Liver (tissue), 8 donors: ENCODE measurements at regions not wholly inside any gene's neighbourhood (a gene's known extent, or its start where the extent isn't known, plus 50 kb on each side); places are given as distances from the start of the nearest gene placed in this dataset.

Source experiments
- DNase-seq: peaks from one replicate; pipeline ENCODE4 v3.0.0-alpha.2; 2017; ENCODE audit warnings: low spot score
- H3K27ac ChIP-seq, 2 donors: one replicate each; pipeline ENCODE4 v1.7.0; 2013; ENCODE audit warnings: inconsistent platforms in 2 of 2, low read length in 2 of 2, control low read depth in 1 of 2, low read depth in 1 of 2, mild to moderate bottlenecking in 1 of 2
- H3K27me3 ChIP-seq, 4 donors: one replicate each; pipeline versions ENCODE4 v1.6.1 to v1.7.0; 2013; ENCODE audit warnings: low read length in 3 of 4, inconsistent platforms in 1 of 4, mild to moderate bottlenecking in 1 of 4, moderate library complexity in 1 of 4; ENCODE audit not compliant: control insufficient read depth in 4 of 4, insufficient read depth in 4 of 4
- H3K36me3 ChIP-seq, 4 donors: one replicate each; pipeline versions ENCODE4 v1.6.1 to v1.7.0; 2013; ENCODE audit warnings: low read length in 3 of 4, mild to moderate bottlenecking in 3 of 4, low read depth in 1 of 4, moderate library complexity in 1 of 4; ENCODE audit not compliant: control insufficient read depth in 4 of 4, insufficient read depth in 3 of 4
- H3K4me1 ChIP-seq, 4 donors: one replicate each; pipeline versions ENCODE4 v1.6.1 to v1.7.0; 2013; ENCODE audit warnings: low read length in 3 of 4, mild to moderate bottlenecking in 3 of 4, moderate library complexity in 1 of 4; ENCODE audit not compliant: control insufficient read depth in 4 of 4, insufficient read depth in 4 of 4
- H3K4me3 ChIP-seq, 3 donors: one replicate each; pipeline versions ENCODE4 v1.6.1 to v1.7.0; 2013; ENCODE audit warnings: low read length in 3 of 3, control low read depth in 1 of 3, low read depth in 1 of 3, mild to moderate bottlenecking in 1 of 3
- H3K9ac ChIP-seq, 2 donors: one replicate each; pipeline ENCODE4 v1.7.0; 2013; ENCODE audit warnings: low read length in 2 of 2, mild to moderate bottlenecking in 2 of 2, moderate library complexity in 2 of 2, control low read depth in 1 of 2, low read depth in 1 of 2
- H3K9me3 ChIP-seq, 4 donors: one replicate each; pipeline versions ENCODE4 v1.6.1 to v1.7.0; 2013; ENCODE audit warnings: low read length in 3 of 4; ENCODE audit not compliant: control insufficient read depth in 4 of 4
- ATF3 ChIP-seq: IDR thresholded peaks from 2 replicates; pipeline ENCODE4 v1.6.1; 2016; ENCODE audit warnings: antibody characterized with exemption
- CTCF ChIP-seq: fragments of 150-350 bp; IDR thresholded peaks from 2 replicates; pipeline ENCODE4 v1.5.1; 2017; ENCODE audit warnings: improper control_type of control experiment, low read depth, low read length; ENCODE audit not compliant: missing input control
- EGR1 ChIP-seq, 2 donors: IDR thresholded peaks; 2 replicates each; pipeline ENCODE4 v1.6.1; 2016 to 2018; ENCODE audit warnings: antibody characterized with exemption in 2 of 2, low read depth in 2 of 2
- FOXA1 ChIP-seq: IDR thresholded peaks from 2 replicates; pipeline ENCODE4 v1.6.1; 2016; ENCODE audit warnings: antibody characterized with exemption
- FOXA2 ChIP-seq: IDR thresholded peaks from 2 replicates; pipeline ENCODE4 v1.6.1; 2016; ENCODE audit warnings: antibody characterized with exemption
- GABPA ChIP-seq, 2 donors: IDR thresholded peaks in 1 of 2; conservative IDR thresholded peaks in 1 of 2; 2 replicates each; pipeline ENCODE4 v1.6.1; 2016; ENCODE audit warnings: antibody characterized with exemption in 2 of 2, mild to moderate bottlenecking in 1 of 2, moderate library complexity in 1 of 2
- HNF4A ChIP-seq, 2 donors: conservative IDR thresholded peaks; 2 replicates each; pipeline ENCODE4 v1.6.1; 2016; ENCODE audit warnings: antibody characterized with exemption in 2 of 2, mild to moderate bottlenecking in 2 of 2
- HNF4G ChIP-seq: IDR thresholded peaks from 2 replicates; pipeline ENCODE4 v1.6.1; 2016; ENCODE audit warnings: antibody characterized with exemption
- JUND ChIP-seq, 2 donors: IDR thresholded peaks; 2 replicates each; pipeline ENCODE4 v1.6.1; 2016; ENCODE audit warnings: antibody characterized with exemption in 2 of 2
- MAX ChIP-seq: IDR thresholded peaks from 2 replicates; pipeline ENCODE4 v1.6.1; 2016; ENCODE audit warnings: antibody characterized with exemption
- RAD21 ChIP-seq, 2 donors: IDR thresholded peaks; 2 replicates each; pipeline ENCODE4 v1.6.1; 2016; ENCODE audit warnings: antibody characterized with exemption in 2 of 2, mild to moderate bottlenecking in 2 of 2
- REST ChIP-seq: IDR thresholded peaks from 2 replicates; pipeline ENCODE4 v1.6.1; 2016; ENCODE audit warnings: antibody characterized with exemption, mild to moderate bottlenecking
- RXRA ChIP-seq, 2 donors: IDR thresholded peaks; 2 replicates each; pipeline ENCODE4 v1.6.1; 2017 to 2018; ENCODE audit warnings: antibody characterized with exemption in 2 of 2, mild to moderate bottlenecking in 1 of 2
- SP1 ChIP-seq: IDR thresholded peaks from 2 replicates; pipeline ENCODE4 v1.6.1; 2018; ENCODE audit warnings: antibody characterized with exemption, mild to moderate bottlenecking
- TAF1 ChIP-seq: conservative IDR thresholded peaks from 2 replicates; pipeline ENCODE4 v1.6.1; 2016; ENCODE audit warnings: antibody characterized with exemption, mild to moderate bottlenecking
- YY1 ChIP-seq: IDR thresholded peaks from 2 replicates; pipeline ENCODE4 v1.6.1; 2016; ENCODE audit warnings: antibody characterized with exemption, mild to moderate bottlenecking
- ZBTB33 ChIP-seq: IDR thresholded peaks from 2 replicates; pipeline ENCODE4 v1.6.1; 2016; ENCODE audit warnings: antibody characterized with exemption
- WGBS: extraction: QIAGEN DNeasy Blood & Tissue Kit; methylation state at CpG from one replicate; pipeline ENCODE4 v1.1.7; 2013; 5-methylcytosine and 5-hydroxymethylcytosine counted together
- donor health status: healthy.
- donor health status: healthy.
- donor health status: healthy.
- donor health status: healthy.
- donor health status: healthy.

GRCh38 chr9:19914044-19914443 is 125.2 kb upstream of the SLC24A2 start:
- no peaks in the 10 kb centered on the region for H3K4me1 ChIP-seq
- DNase-seq: no peak
- H3K27me3 ChIP-seq: peaks cover 0 to 8% (median under 1%) of the 10 kb centered on the region in 4 donors
- no peaks in the 10 kb centered on the region for H3K36me3 ChIP-seq
- H3K9ac ChIP-seq: no peak overlapping the region
- H3K27ac ChIP-seq: no peak overlapping the region
- TF ChIP-seq JUND (IDR thresholded peaks at IDR 0.05) (no peak), ZBTB33 (no peak), FOXA2 (no peak), RAD21 (IDR thresholded peaks at IDR 0.05) (no peak), HNF4A (conservative IDR thresholded peaks at IDR 0.05) (no peak), SP1 (no peak), EGR1 (IDR thresholded peaks at IDR 0.05; ENCODE audit: low read depth in 2 of 2) (no peak), YY1 (no peak), TAF1 (no peak), GABPA (IDR thresholded peaks at IDR 0.05 in 1 of 2, conservative IDR thresholded peaks at IDR 0.05 in 1 of 2) (no peak), FOXA1 (no peak), RXRA (IDR thresholded peaks at IDR 0.05) (no peak), REST (no peak), ATF3 (no peak), CTCF (no peak)
- no peaks in the 10 kb centered on the region for H3K9me3 ChIP-seq
- WGBS: 83% methylated on average over 3 of the region's 3 CpGs
- no peak overlapping the region for H3K4me3 ChIP-seq

GRCh38 chr9:19913151-19913550 is 124.3 kb upstream of the SLC24A2 start:
- H3K27ac ChIP-seq: no peak overlapping the region
- no peaks in the 10 kb centered on the region for H3K36me3 ChIP-seq
- no peaks in the 10 kb centered on the region for H3K4me1 ChIP-seq
- H3K27me3 ChIP-seq: peaks cover 0 to 8% (median under 1%) of the 10 kb centered on the region in 4 donors
- no peak overlapping the region for H3K4me3 ChIP-seq
- WGBS: 60% methylated on average over 1 of the region's 1 CpG
- no peak overlapping the region for H3K9ac ChIP-seq
- H3K9me3 ChIP-seq: no peaks in the 10 kb centered on the region
- TF ChIP-seq HNF4G (no peak), REST (no peak), RAD21 (IDR thresholded peaks at IDR 0.05) (no peak), ZBTB33 (no peak), MAX (no peak), ATF3 (no peak), JUND (IDR thresholded peaks at IDR 0.05) (no peak), FOXA1 (no peak), EGR1 (IDR thresholded peaks at IDR 0.05; ENCODE audit: low read depth in 2 of 2) (no peak), RXRA (IDR thresholded peaks at IDR 0.05) (no peak), GABPA (IDR thresholded peaks at IDR 0.05 in 1 of 2, conservative IDR thresholded peaks at IDR 0.05 in 1 of 2) (no peak)
- DNase-seq: no peak
